ENCODE measurements at regions not wholly inside any gene's neighbourhood (a gene's known extent, or its start where the extent isn't known, plus 50 kb on each side); places are given as distances from the start of the nearest gene placed in this dataset.

DNA sequence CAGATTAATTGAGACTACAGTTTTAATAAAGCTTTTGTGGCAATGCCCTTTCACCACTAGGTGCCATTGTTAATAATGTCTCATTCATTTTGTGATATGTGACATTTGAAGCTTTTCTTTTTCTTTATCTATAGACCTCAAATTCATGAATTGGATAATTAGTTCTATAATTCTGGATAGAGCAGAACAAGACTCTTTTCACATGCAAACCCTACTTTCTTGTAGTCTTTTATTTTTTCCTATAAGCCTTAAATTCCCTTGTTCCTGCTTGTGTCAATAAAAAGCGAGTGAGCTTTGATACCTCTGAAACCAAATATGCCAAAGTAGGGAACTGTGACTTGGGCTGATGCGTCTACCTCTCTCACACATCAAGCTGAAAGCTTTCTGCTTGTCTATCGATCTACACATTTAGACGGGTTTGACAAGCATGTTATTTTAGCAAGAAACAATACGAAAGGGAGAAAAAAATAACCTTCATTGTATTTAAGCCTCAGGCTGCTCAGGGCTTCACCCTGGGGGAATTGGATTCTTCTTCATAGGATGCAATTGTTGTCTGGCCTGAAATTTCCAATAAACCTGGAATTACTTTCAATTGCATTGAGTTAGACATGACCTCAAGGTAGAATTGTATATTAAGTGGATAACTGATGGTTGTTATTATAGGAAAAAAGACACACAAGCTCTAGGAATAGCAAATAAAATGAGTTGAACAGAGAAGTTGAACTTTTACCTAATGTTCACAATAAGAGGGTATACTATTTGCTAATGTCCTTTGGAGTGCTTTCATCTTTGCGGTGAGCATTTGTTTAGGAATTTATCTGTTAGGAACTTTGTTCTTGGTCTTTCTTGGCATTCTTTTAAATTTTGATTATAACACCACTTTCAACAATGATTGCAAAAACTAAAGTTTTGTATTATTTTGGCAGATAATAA is 1150.2 kb upstream of the PCDH9 start:
- DNase-seq (ENCODE audit: low spot score): no peak
- no peaks in the 10 kb centered on the region for H3K4me1 Mint-ChIP-seq (ENCODE audit: low read depth)
- H3K27me3 Mint-ChIP-seq (ENCODE audit: low read depth): no peaks in the 10 kb centered on the region
- H3K27ac Mint-ChIP-seq (ENCODE audit: unreplicated experiment): no peak overlapping the region
- no peak overlapping the region for H3K4me3 Mint-ChIP-seq (ENCODE audit: unreplicated experiment)
- no peaks in the 10 kb centered on the region for H3K36me3 Mint-ChIP-seq (ENCODE audit: low read depth)
- TF ChIP-seq, protein P1, sequence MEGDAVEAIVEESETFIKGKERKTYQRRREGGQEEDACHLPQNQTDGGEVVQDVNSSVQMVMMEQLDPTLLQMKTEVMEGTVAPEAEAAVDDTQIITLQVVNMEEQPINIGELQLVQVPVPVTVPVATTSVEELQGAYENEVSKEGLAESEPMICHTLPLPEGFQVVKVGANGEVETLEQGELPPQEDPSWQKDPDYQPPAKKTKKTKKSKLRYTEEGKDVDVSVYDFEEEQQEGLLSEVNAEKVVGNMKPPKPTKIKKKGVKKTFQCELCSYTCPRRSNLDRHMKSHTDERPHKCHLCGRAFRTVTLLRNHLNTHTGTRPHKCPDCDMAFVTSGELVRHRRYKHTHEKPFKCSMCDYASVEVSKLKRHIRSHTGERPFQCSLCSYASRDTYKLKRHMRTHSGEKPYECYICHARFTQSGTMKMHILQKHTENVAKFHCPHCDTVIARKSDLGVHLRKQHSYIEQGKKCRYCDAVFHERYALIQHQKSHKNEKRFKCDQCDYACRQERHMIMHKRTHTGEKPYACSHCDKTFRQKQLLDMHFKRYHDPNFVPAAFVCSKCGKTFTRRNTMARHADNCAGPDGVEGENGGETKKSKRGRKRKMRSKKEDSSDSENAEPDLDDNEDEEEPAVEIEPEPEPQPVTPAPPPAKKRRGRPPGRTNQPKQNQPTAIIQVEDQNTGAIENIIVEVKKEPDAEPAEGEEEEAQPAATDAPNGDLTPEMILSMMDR (IDR thresholded peaks at IDR 0.05): no peak
- H3K9me3 Mint-ChIP-seq (ENCODE audit: low read depth): no peaks in the 10 kb centered on the region

DNA sequence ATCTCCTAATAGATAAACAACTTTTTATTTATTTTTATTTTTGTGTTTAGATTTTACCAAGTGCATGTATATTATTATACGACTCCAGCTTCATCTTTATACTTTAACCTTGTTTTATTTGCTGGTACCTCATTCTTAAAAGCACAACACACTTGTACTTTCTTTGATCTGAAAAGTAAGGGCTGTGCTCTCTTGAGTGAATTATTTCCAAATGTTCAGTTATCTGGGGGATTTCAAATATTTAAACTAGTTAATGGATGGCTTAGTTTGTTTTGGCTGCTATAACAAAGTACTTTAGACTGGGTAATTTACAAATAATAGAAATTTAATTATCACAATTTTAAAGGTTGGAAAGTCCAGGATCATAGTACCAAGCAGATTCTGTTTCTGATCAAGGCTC is 1148.2 kb upstream of the PCDH9 start:
- Mint-ChIP-seq H3K4me1 (ENCODE audit: low read depth) (no peaks in the 10 kb centered on the region), H3K4me3 (ENCODE audit: unreplicated experiment) (no peak overlapping the region), H3K27me3 (ENCODE audit: low read depth) (no peaks in the 10 kb centered on the region), H3K27ac (ENCODE audit: unreplicated experiment) (no peak overlapping the region), H3K36me3 (ENCODE audit: low read depth) (no peaks in the 10 kb centered on the region), H3K9me3 (ENCODE audit: low read depth) (no peaks in the 10 kb centered on the region)
- DNase-seq (ENCODE audit: low spot score): no peak
- TF ChIP-seq, protein P1 (IDR thresholded peaks at IDR 0.05): no peak

DNA sequence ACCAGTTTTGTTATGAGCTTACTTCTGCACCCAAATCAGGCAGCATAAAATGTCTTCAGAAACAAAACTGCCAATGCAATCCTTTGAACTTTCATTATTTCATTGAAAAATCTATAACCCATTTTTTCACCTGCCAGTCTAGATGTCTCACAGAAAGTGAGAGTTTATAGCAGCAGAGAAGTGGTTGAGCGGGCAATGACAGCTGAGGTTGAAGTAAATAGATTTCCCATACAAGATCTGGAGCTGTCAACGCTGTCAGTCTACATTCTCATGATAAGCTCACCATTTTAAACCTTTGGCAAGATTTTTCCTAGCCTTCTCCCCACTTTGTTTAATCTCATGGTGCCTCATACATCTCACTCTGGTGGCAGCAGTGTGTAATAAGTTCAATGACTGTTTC is 1144.9 kb upstream of the PCDH9 start:
- Mint-ChIP-seq H3K27me3 (ENCODE audit: low read depth) (no peaks in the 10 kb centered on the region), H3K4me1 (ENCODE audit: low read depth) (peaks cover under 1% of the 10 kb centered on the region), H3K27ac (ENCODE audit: unreplicated experiment) (no peak overlapping the region), H3K36me3 (ENCODE audit: low read depth) (no peaks in the 10 kb centered on the region), H3K9me3 (ENCODE audit: low read depth) (no peaks in the 10 kb centered on the region), H3K4me3 (ENCODE audit: unreplicated experiment) (no peak overlapping the region)
- TF ChIP-seq, protein P1 (IDR thresholded peaks at IDR 0.05): no peak
- DNase-seq (ENCODE audit: low spot score): no peak

DNA sequence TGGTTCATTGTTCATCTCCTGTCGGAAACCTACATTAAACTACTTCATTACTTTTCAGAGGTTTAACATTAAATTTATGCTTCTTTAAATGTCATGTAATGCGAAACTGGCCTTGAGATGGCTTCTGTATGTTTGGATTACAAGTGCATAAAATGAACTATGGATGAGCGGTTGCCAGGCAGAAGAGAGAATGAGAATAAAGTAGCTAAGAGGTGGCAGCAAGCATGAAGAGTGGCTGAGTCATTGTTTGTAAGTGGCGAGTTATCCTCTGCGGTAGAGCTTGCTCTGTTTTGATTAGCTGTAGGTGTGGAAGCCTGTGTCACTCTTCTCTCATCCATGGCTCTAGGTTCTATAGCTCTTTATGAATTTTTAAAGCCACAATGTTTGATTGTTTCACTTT is 1139.6 kb upstream of the PCDH9 start:
- no peak for DNase-seq (ENCODE audit: low spot score)

DNA sequence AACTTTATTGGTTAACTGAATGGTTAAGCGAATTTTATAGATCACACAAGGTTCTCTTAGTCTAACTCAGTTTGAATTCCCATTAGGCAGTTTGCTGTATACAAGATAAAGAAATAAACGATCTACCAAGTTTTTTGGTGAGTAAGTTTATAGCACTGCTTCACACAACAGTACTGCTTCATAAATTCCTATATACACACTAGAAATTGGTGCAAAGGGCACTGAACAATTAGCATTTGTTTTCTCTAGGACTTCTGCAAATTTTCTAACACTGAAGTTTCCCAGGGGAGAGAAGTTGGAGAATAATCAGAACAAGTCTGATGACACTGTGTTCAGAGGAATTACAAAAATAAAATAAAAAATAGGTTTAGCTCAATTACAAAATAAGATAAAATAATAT is 1138.8 kb upstream of the PCDH9 start:
- no peak overlapping the region for H3K27ac Mint-ChIP-seq (ENCODE audit: unreplicated experiment)
- DNase-seq (ENCODE audit: low spot score): no peak
- H3K9me3 Mint-ChIP-seq (ENCODE audit: low read depth): peaks cover 2% of the 10 kb centered on the region
- H3K4me3 Mint-ChIP-seq (ENCODE audit: unreplicated experiment): no peak overlapping the region
- H3K36me3 Mint-ChIP-seq (ENCODE audit: low read depth): no peaks in the 10 kb centered on the region
- TF ChIP-seq, protein P1 (IDR thresholded peaks at IDR 0.05): no peak
- H3K4me1 Mint-ChIP-seq (ENCODE audit: low read depth): peaks cover 12% of the 10 kb centered on the region
- H3K27me3 Mint-ChIP-seq (ENCODE audit: low read depth): no peaks in the 10 kb centered on the region

More for the DNA sequence above, 1139.6 kb upstream of the PCDH9 start:
- Mint-ChIP-seq H3K27me3 (ENCODE audit: low read depth) (no peaks in the 10 kb centered on the region), H3K36me3 (ENCODE audit: low read depth) (no peaks in the 10 kb centered on the region), H3K4me3 (ENCODE audit: unreplicated experiment) (no peak overlapping the region), H3K9me3 (ENCODE audit: low read depth) (peaks cover 2% of the 10 kb centered on the region), H3K4me1 (ENCODE audit: low read depth) (peaks cover 12% of the 10 kb centered on the region), H3K27ac (ENCODE audit: unreplicated experiment) (no peak overlapping the region)
- TF ChIP-seq, protein P1 (IDR thresholded peaks at IDR 0.05): no peak
